ENCODE measurements at regions not wholly inside any gene's neighbourhood (a gene's known extent, or its start where the extent isn't known, plus 50 kb on each side); places are given as distances from the start of the nearest gene placed in this dataset.

DNA sequence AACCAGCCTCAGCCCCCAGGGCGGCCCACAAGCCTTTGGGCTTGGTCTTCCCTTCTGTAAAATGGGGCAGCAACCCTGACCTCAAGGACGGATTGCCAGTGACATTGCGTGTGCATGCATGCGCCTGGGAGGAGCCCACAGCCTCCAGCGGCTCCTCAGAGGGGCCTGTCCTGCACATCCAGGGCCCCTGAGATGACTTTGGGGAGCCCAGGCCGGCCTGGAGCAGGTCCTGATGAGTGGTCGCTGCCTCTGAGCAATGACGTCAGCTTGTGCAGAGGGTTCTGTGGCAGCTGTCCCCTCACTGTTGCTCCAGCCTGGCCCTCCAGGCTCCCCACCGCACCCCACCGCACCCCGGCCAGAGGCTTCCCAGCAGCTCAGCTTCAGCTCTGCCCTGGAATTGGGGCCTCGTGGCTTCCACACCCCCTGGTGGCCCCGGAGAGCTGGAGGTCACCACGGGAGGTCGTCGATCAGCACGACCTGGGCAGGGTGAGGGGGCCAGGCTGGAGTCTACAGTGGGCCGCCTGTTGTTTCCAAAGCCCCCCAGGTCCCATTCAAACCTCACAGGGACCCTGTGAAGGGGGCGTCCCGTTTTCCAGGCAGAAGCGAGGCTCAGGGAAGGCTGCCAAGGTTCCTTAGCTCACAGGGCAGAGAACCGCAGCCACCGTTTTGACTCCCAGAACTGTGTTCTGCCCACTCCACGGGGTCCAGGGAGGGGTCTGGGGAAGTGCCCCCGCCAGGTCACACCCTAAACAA lies 341.8 kb downstream of the SEC14L1 start:
- no peak for FAIRE-seq
- no peak for TF ChIP-seq POLR2A (IDR thresholded peaks at IDR 0.05; ENCODE audit: low read depth, low read length)
- no peak for DNase-seq (ENCODE audit: insufficient read length, low spot score)

DNA sequence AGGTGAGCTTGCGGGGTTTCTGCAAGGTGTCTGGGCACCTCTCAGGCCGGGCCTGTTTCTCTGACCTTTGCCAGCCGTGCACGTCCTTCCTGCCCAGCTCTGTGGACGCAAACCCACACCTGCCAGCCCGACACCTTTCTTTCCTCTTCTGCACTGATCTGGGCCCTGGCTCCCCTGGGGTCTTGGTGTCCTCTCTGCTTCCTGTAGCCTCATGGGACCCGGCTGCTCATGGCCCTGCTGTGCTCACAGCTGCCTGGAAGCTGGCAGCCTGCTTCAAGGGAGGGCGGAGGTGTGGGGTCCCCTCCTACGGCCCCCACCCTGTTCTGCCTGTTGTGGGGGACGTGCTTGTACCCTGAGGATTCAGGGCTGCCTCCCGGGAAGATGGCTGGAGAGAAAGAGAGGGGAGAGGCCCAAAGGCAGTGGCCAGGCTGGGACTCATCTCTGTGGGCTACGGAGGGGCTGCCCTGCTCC lies 342.4 kb downstream of the SEC14L1 start:
- TF ChIP-seq POLR2A (IDR thresholded peaks at IDR 0.05; ENCODE audit: low read depth, low read length) = no peak
- FAIRE-seq (no peak), DNase-seq (ENCODE audit: insufficient read length, low spot score) (no peak)

DNA sequence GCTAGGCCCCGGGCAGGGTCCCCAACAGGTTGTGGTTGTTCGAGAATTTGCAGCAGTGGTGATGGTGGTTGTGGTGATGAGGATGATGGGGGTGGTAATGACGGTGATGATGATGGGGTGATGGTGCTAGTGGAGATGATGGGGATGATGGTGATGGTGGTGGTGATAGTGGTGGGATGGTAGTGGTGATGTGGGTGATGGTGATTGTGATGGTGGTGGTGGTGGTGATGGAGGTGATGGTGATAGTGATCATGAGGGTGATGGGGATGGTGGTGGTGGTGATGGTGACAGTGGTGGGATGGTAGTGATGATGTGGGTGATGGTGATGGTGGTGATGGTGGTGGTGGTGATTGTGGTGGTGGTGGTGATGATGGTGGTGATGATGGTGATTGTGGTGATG lies 343.3 kb downstream of the SEC14L1 start:
- no peak for DNase-seq (ENCODE audit: insufficient read length, low spot score)
- TF ChIP-seq POLR2A (IDR thresholded peaks at IDR 0.05; ENCODE audit: low read depth, low read length) = no peak
- FAIRE-seq = no peak

DNA sequence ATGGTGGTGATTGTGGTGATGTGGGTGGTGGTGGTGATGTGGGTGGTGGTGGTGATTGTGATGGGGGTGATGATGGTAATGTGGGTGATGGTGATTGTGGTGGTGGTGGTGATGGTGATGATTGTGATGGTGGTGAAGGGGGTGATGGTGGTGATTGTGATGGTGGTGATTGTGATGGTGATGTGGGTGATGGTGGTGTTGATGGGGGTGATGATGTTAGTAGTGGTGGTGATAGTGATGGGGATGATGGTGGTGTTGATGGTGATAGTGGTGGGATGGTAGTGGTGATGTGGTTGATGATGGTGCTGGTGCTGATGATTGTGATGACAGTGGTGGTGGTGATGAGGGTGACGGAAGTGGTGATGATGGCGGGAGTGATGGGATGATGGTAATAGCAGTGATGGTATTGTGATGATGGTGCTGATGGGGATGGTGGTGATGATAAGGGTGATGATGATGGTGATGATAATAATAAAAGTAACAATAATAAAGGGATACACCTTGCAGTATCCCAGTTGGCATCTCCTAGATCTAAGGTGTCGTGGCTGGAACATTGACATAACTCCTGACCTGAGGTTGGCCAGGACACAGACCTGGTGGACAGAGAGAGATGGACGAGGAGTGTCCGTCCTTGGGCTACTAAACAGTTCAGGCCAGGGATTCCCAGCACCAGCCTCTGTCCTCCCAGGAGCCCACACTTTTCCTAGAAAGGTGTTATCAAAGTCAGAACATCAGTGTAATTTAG lies 344.5 kb downstream of the SEC14L1 start:
- FAIRE-seq (no peak), DNase-seq (ENCODE audit: insufficient read length, low spot score) (no peak)
- no peak for TF ChIP-seq POLR2A (IDR thresholded peaks at IDR 0.05; ENCODE audit: low read depth, low read length)

DNA sequence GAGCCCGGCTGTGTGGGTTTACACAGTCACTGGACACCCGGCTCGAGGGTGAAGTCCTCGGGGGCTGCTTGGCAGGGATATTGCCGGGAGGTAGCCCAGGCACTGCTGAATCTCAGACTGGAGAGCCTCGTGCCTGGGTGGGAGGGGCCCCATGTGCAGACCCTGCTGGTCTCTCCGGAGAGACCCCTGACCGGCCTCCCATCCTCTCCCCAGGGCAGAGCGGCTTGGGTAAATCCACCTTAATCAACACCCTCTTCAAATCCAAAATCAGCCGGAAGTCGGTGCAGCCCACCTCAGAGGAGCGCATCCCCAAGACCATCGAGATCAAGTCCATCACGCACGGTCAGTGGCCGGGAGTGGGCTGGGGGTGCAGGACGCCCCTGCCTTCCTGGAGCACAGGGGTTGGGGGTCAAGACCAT lies 346.5 kb downstream of the SEC14L1 start:
- TF ChIP-seq POLR2A (IDR thresholded peaks at IDR 0.05; ENCODE audit: low read depth, low read length) = no peak
- DNase-seq (ENCODE audit: insufficient read length, low spot score) = no peak
- FAIRE-seq = no peak

DNA sequence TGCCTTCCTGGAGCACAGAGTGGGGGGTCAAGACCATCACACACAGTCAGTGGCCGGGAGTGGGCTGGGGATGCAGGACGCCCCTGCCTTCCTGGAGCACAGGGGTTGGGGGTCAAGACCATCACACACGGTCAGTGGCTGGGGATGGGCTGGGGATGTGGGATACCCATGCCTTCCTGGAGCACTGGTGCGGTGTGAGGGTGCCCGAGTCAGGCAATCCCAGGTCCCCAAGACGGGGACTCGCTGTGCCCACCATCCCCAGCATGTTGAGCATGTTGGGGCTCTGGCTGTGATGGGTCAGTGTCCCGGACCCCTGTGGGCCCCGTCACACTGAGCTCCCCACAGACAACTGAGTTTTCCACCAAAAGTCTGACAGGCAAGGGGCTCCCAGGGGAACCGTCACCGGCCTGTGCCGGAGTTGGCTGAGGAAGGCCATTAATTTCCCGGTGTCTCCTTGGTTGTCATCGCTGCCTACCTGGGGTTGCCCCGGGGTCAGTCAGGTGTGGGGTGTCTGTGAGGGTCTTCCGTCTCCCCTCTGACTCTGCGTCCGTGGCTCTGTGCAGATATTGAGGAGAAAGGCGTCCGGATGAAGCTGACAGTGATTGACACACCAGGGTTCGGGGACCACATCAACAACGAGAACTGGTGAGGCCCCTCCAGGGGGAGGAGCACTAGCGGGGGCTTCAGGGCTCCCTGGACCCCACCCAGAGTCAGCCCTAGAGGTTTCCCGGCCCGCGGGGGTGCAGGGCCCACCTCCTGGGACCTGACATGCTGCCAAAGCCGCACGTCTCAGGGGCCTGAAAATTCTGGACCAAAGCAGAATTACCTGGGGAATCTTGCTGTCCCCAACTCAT lies 347.1 kb downstream of the SEC14L1 start:
- FAIRE-seq (no peak), DNase-seq (ENCODE audit: insufficient read length, low spot score) (no peak)
- no peak for TF ChIP-seq POLR2A (IDR thresholded peaks at IDR 0.05; ENCODE audit: low read depth, low read length)

DNA sequence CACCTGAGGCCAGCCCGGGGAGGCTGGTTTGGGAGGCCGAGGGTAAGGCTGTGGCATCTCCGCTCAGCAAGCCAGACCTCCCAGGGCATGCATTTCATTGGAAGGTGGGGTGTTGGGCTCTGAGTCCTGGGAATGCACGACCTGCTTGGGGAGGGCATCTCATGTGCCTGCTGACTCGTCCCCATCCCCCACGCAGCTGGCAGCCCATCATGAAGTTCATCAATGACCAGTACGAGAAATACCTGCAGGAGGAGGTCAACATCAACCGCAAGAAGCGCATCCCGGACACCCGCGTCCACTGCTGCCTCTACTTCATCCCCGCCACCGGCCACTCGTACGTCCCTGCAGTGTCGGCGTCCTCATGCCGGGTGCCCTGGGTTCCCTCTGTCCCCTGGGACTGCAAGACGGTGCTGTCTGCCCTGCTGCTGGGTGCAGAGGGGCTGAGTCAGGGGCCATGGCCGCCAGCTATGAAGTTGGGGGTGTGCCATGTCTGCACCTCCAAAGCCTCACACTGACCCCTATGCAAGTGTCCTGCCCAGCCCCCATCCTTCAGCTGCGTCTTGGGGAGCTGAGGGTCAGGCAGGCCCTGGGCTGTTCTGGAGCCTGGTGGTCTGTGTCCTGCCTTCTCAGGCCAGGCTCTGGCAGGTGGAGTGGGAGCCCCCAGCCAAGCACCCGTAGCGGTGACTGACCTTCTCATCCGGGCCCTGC lies 347.9 kb downstream of the SEC14L1 start:
- no peak for TF ChIP-seq POLR2A (IDR thresholded peaks at IDR 0.05; ENCODE audit: low read depth, low read length)
- DNase-seq (ENCODE audit: insufficient read length, low spot score) (no peak), FAIRE-seq (no peak)

DNA sequence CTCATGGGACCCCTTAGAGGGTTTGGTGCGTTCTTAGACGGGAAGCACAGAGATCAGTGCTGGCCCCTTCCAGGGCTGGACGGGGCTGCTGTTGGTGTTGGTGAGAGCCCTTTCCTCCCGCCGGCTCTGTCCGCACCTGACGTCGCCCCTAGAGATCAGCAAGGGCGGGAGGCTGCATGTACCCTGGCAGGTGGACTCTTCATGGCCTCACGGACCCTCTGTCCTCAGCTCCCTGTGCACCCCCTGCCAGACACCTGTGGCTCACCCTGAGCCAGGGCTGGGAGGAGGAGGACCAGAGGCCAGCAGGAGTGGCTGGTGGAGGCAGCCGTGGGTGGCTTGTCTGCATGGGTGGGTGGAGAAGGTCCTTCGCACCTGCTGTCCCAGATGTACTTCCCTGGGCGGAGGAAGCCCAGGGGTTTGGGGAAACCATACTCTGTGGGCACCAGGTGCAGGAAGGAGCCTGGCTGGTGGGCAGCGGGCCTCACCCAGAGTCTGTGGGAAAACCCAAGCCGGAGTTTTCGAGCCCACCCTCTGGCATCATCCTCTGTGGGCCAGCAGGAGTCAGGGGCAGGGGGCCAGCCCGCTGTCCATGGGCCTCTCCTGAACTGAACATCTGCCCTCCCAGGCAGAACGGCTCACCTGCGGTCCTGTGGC lies 348.6 kb downstream of the SEC14L1 start:
- DNase-seq (ENCODE audit: insufficient read length, low spot score) = no peak
- no peak for TF ChIP-seq POLR2A (IDR thresholded peaks at IDR 0.05; ENCODE audit: low read depth, low read length)
- no peak for FAIRE-seq

DNA sequence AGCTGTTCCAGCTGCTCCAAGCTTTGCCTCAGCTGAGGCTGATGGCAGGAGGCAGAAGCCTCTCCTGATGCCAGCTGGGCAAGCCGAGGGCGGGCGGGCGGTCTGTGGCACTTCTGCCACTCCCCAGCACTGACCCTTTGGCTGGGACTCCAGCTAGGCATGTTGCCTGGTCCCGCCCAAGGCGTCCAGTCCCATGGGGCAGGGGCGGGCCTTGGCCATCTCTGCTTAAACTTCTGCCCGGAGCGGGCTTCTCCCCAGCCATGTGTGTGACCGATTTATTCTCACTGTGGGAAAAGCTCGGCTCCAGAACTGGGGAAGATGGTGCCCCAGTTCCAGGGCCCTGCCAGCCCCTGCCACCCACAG lies 349.1 kb downstream of the SEC14L1 start:
- FAIRE-seq = no peak
- no peak for DNase-seq (ENCODE audit: insufficient read length, low spot score)
- no peak for TF ChIP-seq POLR2A (IDR thresholded peaks at IDR 0.05; ENCODE audit: low read depth, low read length)

DNA sequence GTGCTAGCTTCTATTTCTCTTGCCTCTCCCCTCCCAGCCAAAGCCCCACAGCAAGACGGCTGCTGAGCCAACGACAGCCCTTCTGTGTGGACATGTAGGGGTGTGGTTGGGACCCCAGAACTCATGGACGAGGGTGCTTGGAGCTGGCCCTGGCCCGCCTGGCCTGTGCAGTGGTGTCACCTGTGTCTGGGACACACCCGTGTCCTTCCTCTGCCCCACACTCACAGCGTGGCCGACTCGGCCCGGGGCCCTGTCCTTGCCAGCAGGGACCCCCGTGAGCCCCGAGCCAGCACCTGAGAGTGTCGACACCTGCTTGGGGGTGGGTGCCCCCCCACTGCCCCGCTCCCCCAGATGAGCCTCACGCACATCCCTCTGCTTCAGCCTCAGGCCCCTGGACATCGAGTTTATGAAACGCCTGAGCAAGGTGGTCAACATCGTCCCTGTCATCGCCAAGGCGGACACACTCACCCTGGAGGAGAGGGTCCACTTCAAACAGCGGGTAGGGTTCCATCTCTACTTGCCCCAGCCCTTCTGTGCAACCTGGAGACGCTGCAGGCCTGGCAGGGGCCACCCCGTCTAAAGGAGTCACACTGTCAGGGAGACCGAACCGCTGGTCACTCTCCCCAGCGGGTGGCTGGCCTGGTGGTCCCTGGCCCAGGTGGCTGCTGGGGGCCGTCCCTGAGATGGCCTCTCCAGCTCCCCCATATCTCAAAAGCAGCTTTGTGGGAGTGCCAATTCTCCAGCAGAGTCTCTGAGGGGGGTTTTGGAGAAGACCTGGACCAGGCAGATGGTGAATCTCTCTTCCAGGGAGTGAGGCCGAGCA lies 349.8 kb downstream of the SEC14L1 start:
- DNase-seq (ENCODE audit: insufficient read length, low spot score) = no peak
- no peak for TF ChIP-seq POLR2A (IDR thresholded peaks at IDR 0.05; ENCODE audit: low read depth, low read length)
- no peak for FAIRE-seq

DNA sequence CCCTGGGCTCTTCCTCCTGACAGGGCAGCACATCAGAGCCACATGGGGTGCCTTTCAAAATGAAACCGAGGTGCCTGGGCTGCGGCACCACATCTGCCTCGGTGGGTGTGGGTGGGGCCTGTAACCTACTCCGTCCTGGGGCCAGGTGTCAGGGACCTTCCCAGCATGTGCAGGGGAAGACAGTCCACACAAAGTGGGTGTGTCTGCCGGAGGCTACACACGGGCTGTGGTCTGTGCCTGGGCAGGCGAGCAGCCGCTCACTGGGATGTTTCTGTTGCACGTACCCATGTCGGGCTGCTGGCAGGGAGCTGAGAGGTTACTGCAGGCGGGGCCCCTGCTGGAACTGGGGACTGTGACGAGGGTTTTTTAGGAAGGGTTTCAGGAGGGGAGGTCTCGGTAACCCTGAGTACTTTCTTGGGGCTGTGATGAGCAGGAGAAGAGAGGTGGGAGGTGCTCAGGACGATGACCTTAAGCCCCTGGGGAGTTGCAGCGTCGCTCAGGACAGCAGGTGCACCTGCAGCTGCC lies 351.2 kb downstream of the SEC14L1 start:
- DNase-seq (ENCODE audit: insufficient read length, low spot score) (no peak), FAIRE-seq (no peak)
- TF ChIP-seq POLR2A (IDR thresholded peaks at IDR 0.05; ENCODE audit: low read depth, low read length) = no peak
